ENCODE measurements at regions not wholly inside any gene's neighbourhood (a gene's known extent, or its start where the extent isn't known, plus 50 kb on each side); places are given as distances from the start of the nearest gene placed in this dataset.
A peak's percentile ranks its signal among the peaks of the same experiment; 100 is the strongest.

DNA sequence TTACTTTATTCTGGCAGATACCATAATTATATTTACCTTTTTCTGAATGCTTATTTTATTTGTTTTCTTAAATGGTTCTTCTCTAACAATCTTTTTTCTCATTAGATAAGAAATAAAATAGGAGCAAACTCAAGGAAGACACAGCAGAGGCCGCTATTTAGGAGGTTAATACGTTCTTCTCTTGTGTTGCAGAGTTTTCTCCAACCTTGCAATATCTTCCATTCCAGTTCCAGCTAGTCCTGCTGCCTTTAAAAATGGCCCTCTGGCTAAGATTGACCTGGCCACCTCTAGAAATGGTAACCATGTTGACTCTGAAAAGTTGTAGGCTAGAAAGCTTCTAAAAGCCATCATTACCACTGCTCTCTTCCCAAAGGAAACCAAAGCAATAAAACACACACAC, 718.8 kb downstream of the MAT2B start:
- DNase-seq (ENCODE audit: low read depth): no peak
- Histone ChIP-seq H3K27me3 (ENCODE audit: control insufficient read depth, insufficient read depth, low read length) (no peaks in the 10 kb centered on the region), H3K4me3 (ENCODE audit: low read depth, low read length) (no peak overlapping the region), H3K36me3 (ENCODE audit: control insufficient read depth, insufficient read depth, low read length) (no peaks in the 10 kb centered on the region)
- TF ChIP-seq CTCF (IDR thresholded peaks at IDR 0.05; ENCODE audit: insufficient read depth, low read length, poor library complexity, severe bottlenecking): no peak

DNA sequence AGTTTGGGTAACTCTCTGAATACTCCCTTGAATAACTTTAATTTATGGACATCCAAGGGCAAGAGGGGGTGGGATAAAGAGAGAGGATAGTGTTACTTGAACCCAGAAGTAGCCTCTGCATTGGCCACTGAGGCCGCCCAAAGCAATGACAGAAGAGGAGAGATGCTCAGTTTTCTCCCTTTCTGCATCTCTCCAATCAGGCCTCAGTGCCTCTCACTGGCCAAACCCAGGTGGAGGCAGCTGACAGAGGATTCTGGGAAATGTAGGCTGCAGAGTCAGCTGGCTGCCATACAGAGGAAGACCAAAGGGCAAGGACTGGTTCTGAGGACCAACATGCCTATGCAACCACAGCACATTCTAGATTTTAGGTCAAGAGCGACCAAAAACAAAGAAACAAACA, 719.4 kb downstream of the MAT2B start:
- TF ChIP-seq CTCF (IDR thresholded peaks at IDR 0.05; ENCODE audit: insufficient read depth, low read length, poor library complexity, severe bottlenecking): no peak
- DNase-seq (ENCODE audit: low read depth): no peak
- Histone ChIP-seq H3K27me3 (ENCODE audit: control insufficient read depth, insufficient read depth, low read length) (no peaks in the 10 kb centered on the region), H3K36me3 (ENCODE audit: control insufficient read depth, insufficient read depth, low read length) (no peaks in the 10 kb centered on the region), H3K4me3 (ENCODE audit: low read depth, low read length) (no peak overlapping the region)

GRCh38 chr5:164230341-164230740, 724.9 kb downstream of the MAT2B start:
- no peak for TF ChIP-seq CTCF (IDR thresholded peaks at IDR 0.05; ENCODE audit: insufficient read depth, low read length, poor library complexity, severe bottlenecking)
- DNase-seq (ENCODE audit: low read depth): no peak
- Histone ChIP-seq H3K4me3 (ENCODE audit: low read depth, low read length) (no peak overlapping the region), H3K27me3 (ENCODE audit: control insufficient read depth, insufficient read depth, low read length) (no peaks in the 10 kb centered on the region), H3K36me3 (ENCODE audit: control insufficient read depth, insufficient read depth, low read length) (no peaks in the 10 kb centered on the region)

GRCh38 chr5:164233791-164234190, 728.4 kb downstream of the MAT2B start:
- no peaks in the 10 kb centered on the region for H3K27me3 ChIP-seq (ENCODE audit: control insufficient read depth, insufficient read depth, low read length)
- peak; percentile 37 for DNase-seq (ENCODE audit: low read depth)
- H3K36me3 ChIP-seq (ENCODE audit: control insufficient read depth, insufficient read depth, low read length): no peaks in the 10 kb centered on the region
- H3K4me3 ChIP-seq (ENCODE audit: low read depth, low read length): no peak overlapping the region
- no peak for TF ChIP-seq CTCF (IDR thresholded peaks at IDR 0.05; ENCODE audit: insufficient read depth, low read length, poor library complexity, severe bottlenecking)

- DNase-seq (ENCODE audit: low read depth): no peak
- no peak for TF ChIP-seq CTCF (IDR thresholded peaks at IDR 0.05; ENCODE audit: insufficient read depth, low read length, poor library complexity, severe bottlenecking)
- Histone ChIP-seq H3K27me3 (ENCODE audit: control insufficient read depth, insufficient read depth, low read length) (no peaks in the 10 kb centered on the region), H3K4me3 (ENCODE audit: low read depth, low read length) (no peak overlapping the region), H3K36me3 (ENCODE audit: control insufficient read depth, insufficient read depth, low read length) (no peaks in the 10 kb centered on the region)
Measured at GRCh38 chr5:164234321-164234720, 728.9 kb downstream of the MAT2B start.

DNA sequence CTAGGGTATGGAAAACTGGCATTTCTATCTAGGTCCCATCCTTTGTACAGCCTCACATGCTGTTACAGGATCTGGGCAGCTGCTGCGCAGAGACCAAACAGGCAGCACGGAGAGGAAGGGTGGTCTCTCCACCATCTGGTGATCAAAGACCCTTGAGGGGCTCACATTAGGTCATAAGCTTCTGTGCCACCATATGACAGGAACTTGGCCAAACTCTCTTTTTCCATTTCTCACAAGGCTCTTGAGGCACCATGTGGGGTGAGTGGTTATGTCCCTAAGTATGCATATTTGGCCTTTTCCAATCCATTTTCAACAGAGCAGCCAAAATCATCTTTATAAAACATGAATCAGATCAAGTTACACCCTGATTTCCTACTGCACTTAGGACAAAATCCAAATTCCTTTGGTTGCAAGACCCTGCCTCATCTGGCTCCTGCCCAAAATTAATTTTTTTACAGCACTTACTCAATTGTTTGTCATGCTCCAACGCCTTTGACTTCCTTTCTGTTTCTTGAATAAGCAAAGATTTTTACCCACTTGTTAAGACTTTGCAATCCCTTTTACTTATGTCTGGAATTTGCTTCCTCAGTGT, 730.0 kb downstream of the MAT2B start:
- H3K27me3 ChIP-seq (ENCODE audit: control insufficient read depth, insufficient read depth, low read length): no peaks in the 10 kb centered on the region
- TF ChIP-seq CTCF (IDR thresholded peaks at IDR 0.05; ENCODE audit: insufficient read depth, low read length, poor library complexity, severe bottlenecking): no peak
- peak; percentile 25 for DNase-seq (ENCODE audit: low read depth)
- no peak overlapping the region for H3K4me3 ChIP-seq (ENCODE audit: low read depth, low read length)
- no peaks in the 10 kb centered on the region for H3K36me3 ChIP-seq (ENCODE audit: control insufficient read depth, insufficient read depth, low read length)

All from kidney epithelial cell (primary cell).